ENCODE measurements at regions not wholly inside any gene's neighbourhood (a gene's known extent, or its start where the extent isn't known, plus 50 kb on each side); places are given as distances from the start of the nearest gene placed in this dataset.

GRCh38 chr18:51390702-51391101, 193.2 kb upstream of the MEX3C start:
- ChIA-PET POLR2A (no interaction called here), CTCF (no interaction called here)
- ATAC-seq (ENCODE audit: low read depth) (no peak), DNase-seq (no peak)
- Mint-ChIP-seq H3K9me3 (no peaks in the 10 kb centered on the region), H3K27me3 (peaks cover 13% of the 10 kb centered on the region), H3K4me1 (no peaks in the 10 kb centered on the region), H3K4me3 (no peak overlapping the region), H3K36me3 (ENCODE audit: low read depth) (no peaks in the 10 kb centered on the region), H3K27ac (no peak overlapping the region)
- no peak for TF ChIP-seq CTCF (IDR thresholded peaks at IDR 0.05)
- intact Hi-C loops (cut with micrococcal nuclease), result no loop called here

- Mint-ChIP-seq H3K9me3 (no peaks in the 10 kb centered on the region), H3K4me3 (no peak overlapping the region), H3K4me1 (no peaks in the 10 kb centered on the region), H3K36me3 (ENCODE audit: low read depth) (no peaks in the 10 kb centered on the region), H3K27ac (no peak overlapping the region), H3K27me3 (peaks cover 13% of the 10 kb centered on the region)
- ATAC-seq (ENCODE audit: low read depth) (no peak), DNase-seq (no peak)
- TF ChIP-seq CTCF (IDR thresholded peaks at IDR 0.05), result no peak
- ChIA-PET CTCF (no interaction called here), POLR2A (no interaction called here)
- intact Hi-C loops (cut with micrococcal nuclease), result no loop called here
These were observed 193.7 kb upstream of the MEX3C start for GRCh38 chr18:51391215-51391614.

GRCh38 chr18:51391731-51392130, 194.2 kb upstream of the MEX3C start:
- ATAC-seq (ENCODE audit: low read depth) (no peak), DNase-seq (no peak)
- no peak for TF ChIP-seq CTCF (IDR thresholded peaks at IDR 0.05)
- ChIA-PET POLR2A (no interaction called here), CTCF (no interaction called here)
- Mint-ChIP-seq H3K27ac (no peak overlapping the region), H3K27me3 (peaks cover 15% of the 10 kb centered on the region), H3K36me3 (ENCODE audit: low read depth) (no peaks in the 10 kb centered on the region), H3K4me3 (no peak overlapping the region), H3K4me1 (no peaks in the 10 kb centered on the region), H3K9me3 (no peaks in the 10 kb centered on the region)
- intact Hi-C loops (cut with micrococcal nuclease), result no loop called here

- ChIA-PET CTCF (no interaction called here), POLR2A (no interaction called here)
- TF ChIP-seq CTCF (IDR thresholded peaks at IDR 0.05), result no peak
- DNase-seq (no peak), ATAC-seq (ENCODE audit: low read depth) (no peak)
- Mint-ChIP-seq H3K27ac (no peak overlapping the region), H3K9me3 (no peaks in the 10 kb centered on the region), H3K4me3 (no peak overlapping the region), H3K36me3 (ENCODE audit: low read depth) (no peaks in the 10 kb centered on the region), H3K27me3 (peaks cover 6% of the 10 kb centered on the region), H3K4me1 (no peaks in the 10 kb centered on the region)
- intact Hi-C loops (cut with micrococcal nuclease), result no loop called here
These were observed 200.0 kb upstream of the MEX3C start for GRCh38 chr18:51397347-51397962.

- H3K9me3 Mint-ChIP-seq, result no peaks in the 10 kb centered on the region
- H3K27ac Mint-ChIP-seq, result no peak overlapping the region
- TF ChIP-seq CTCF (IDR thresholded peaks at IDR 0.05), result no peak
- H3K27me3 Mint-ChIP-seq, result peaks cover 6% of the 10 kb centered on the region
- DNase-seq (no peak), ATAC-seq (ENCODE audit: low read depth) (no peak)
- no peak overlapping the region for H3K4me3 Mint-ChIP-seq
- no peaks in the 10 kb centered on the region for H3K36me3 Mint-ChIP-seq (ENCODE audit: low read depth)
- intact Hi-C loops (cut with micrococcal nuclease), result loop anchor here (1.0 kb wide), 1 partner anchor 36 kb away; no protein-coding TSS in a partner anchor
- ChIA-PET CTCF (no interaction called here), POLR2A (no interaction called here)
- H3K4me1 Mint-ChIP-seq, result no peaks in the 10 kb centered on the region
These were observed 200.6 kb upstream of the MEX3C start for GRCh38 chr18:51398104-51398503.

Data from activated B cell treated with CpG ODN at 0.5 μM for 24 hours (primary cell).